Thoracic aorta (tissue), 2 donors: ENCODE measurements at regions not wholly inside any gene's neighbourhood (a gene's known extent, or its start where the extent isn't known, plus 50 kb on each side); places are given as distances from the start of the nearest gene placed in this dataset.

Source experiments
- ATAC-seq: fragments of 150-250 bp; one replicate; pipeline ENCODE4 v1.8.0; 2017; ENCODE audit warnings: low read depth; ENCODE audit not compliant: insufficient number of reproducible peaks, low FRiP score
- DNase-seq: peaks from one replicate; pipeline ENCODE4 v3.0.0-alpha.2; 2020; ENCODE audit warnings: low spot score
- H3K27ac ChIP-seq, 2 donors: fragments of 200-600 bp; sonication (generic); 1 replicate in 1 of 2; 2 replicates in 1 of 2; pipeline ENCODE4 v1.5.1; 2016; ENCODE audit warnings: mild to moderate bottlenecking in 2 of 2, moderate library complexity in 2 of 2
- H3K27me3 ChIP-seq: fragments of 200-600 bp; sonication (generic); replicated peaks from 2 replicates; pipeline ENCODE4 v1.6.0; 2016; ENCODE audit warnings: mild to moderate bottlenecking; ENCODE audit not compliant: insufficient read depth
- H3K36me3 ChIP-seq: fragments of 200-600 bp; sonication (generic); one replicate; pipeline ENCODE4 v1.5.1; 2016
- H3K4me1 ChIP-seq, 2 donors: fragments of 200-600 bp; sonication (generic); 1 replicate in 1 of 2; 2 replicates in 1 of 2; pipeline versions ENCODE4 v1.5.1 to v1.6.0; 2016; ENCODE audit warnings: low read depth in 2 of 2, mild to moderate bottlenecking in 1 of 2; ENCODE audit not compliant: control insufficient read depth in 1 of 2
- H3K4me3 ChIP-seq: fragments of 200-600 bp; sonication (generic); 2 replicates; pipeline ENCODE4 v1.5.1; 2016; ENCODE audit warnings: mild to moderate bottlenecking
- H3K9me3 ChIP-seq: fragments of 200-600 bp; sonication (generic); 2 replicates; pipeline ENCODE4 v1.5.1; 2016
- TF ChIP-seq, protein P1 (sequence below): fragments of 200-600 bp; sonication (generic); IDR thresholded peaks from one replicate; pipeline ENCODE4 v1.5.1; 2019; ENCODE audit warnings: antibody characterized with exemption

GRCh38 chr9:82331079-82331478 lies 342.5 kb downstream of the SPATA31D1 start:
- TF ChIP-seq, protein P1, sequence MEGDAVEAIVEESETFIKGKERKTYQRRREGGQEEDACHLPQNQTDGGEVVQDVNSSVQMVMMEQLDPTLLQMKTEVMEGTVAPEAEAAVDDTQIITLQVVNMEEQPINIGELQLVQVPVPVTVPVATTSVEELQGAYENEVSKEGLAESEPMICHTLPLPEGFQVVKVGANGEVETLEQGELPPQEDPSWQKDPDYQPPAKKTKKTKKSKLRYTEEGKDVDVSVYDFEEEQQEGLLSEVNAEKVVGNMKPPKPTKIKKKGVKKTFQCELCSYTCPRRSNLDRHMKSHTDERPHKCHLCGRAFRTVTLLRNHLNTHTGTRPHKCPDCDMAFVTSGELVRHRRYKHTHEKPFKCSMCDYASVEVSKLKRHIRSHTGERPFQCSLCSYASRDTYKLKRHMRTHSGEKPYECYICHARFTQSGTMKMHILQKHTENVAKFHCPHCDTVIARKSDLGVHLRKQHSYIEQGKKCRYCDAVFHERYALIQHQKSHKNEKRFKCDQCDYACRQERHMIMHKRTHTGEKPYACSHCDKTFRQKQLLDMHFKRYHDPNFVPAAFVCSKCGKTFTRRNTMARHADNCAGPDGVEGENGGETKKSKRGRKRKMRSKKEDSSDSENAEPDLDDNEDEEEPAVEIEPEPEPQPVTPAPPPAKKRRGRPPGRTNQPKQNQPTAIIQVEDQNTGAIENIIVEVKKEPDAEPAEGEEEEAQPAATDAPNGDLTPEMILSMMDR = no peak
- Histone ChIP-seq H3K27ac (no peak overlapping the region), H3K4me1 (no peaks in the 10 kb centered on the region), H3K4me3 (no peak overlapping the region), H3K36me3 (no peaks in the 10 kb centered on the region), H3K9me3 (no peaks in the 10 kb centered on the region), H3K27me3 (no peaks in the 10 kb centered on the region)
- ATAC-seq (no peak), DNase-seq (no peak)

GRCh38 chr9:82332018-82332773 lies 343.6 kb downstream of the SPATA31D1 start:
- H3K4me3 ChIP-seq = no peak overlapping the region
- H3K27me3 ChIP-seq = no peaks in the 10 kb centered on the region
- H3K9me3 ChIP-seq = no peaks in the 10 kb centered on the region
- H3K27ac ChIP-seq = no peak overlapping the region
- no peaks in the 10 kb centered on the region for H3K36me3 ChIP-seq
- DNase-seq = no peak
- ATAC-seq = no peak
- no peaks in the 10 kb centered on the region for H3K4me1 ChIP-seq
- TF ChIP-seq, protein P1 = no peak

GRCh38 chr9:82332774-82333152 lies 344.2 kb downstream of the SPATA31D1 start:
- no peaks in the 10 kb centered on the region for H3K36me3 ChIP-seq
- TF ChIP-seq, protein P1 = no peak
- DNase-seq (no peak), ATAC-seq (no peak)
- H3K4me3 ChIP-seq = no peak overlapping the region
- H3K27me3 ChIP-seq = no peaks in the 10 kb centered on the region
- H3K9me3 ChIP-seq = no peaks in the 10 kb centered on the region
- H3K27ac ChIP-seq = no peak overlapping the region
- no peaks in the 10 kb centered on the region for H3K4me1 ChIP-seq

DNA sequence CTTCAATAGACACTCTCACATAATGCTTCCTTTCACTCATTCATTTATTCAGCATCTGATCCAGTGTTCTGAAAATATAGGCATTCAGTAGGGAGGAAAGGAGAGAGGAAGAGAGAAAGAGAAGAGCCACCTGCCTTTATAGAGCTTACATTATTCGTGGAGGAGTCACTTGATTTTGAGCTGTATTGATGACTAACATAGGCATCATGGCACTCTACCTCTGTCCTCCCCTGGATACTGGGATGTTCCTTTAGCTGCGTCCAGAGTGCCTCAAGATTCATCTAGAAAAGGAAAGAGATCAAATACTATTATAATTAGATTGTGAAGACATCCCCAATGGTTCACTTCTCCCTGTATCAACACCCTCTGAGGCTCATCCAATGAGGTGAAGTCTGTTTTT lies 345.1 kb downstream of the SPATA31D1 start:
- no peak overlapping the region for H3K27ac ChIP-seq
- no peaks in the 10 kb centered on the region for H3K36me3 ChIP-seq
- no peaks in the 10 kb centered on the region for H3K9me3 ChIP-seq
- H3K4me1 ChIP-seq = no peaks in the 10 kb centered on the region
- ATAC-seq = no peak
- H3K27me3 ChIP-seq = no peaks in the 10 kb centered on the region
- DNase-seq = no peak
- TF ChIP-seq, protein P1 = no peak
- H3K4me3 ChIP-seq = no peak overlapping the region

- Histone ChIP-seq H3K36me3 (no peaks in the 10 kb centered on the region), H3K27me3 (no peaks in the 10 kb centered on the region), H3K4me3 (no peak overlapping the region), H3K27ac (no peak overlapping the region), H3K9me3 (no peaks in the 10 kb centered on the region), H3K4me1 (no peaks in the 10 kb centered on the region)
- ATAC-seq = no peak
- TF ChIP-seq, protein P1 = no peak
- DNase-seq = no peak
These were observed 345.7 kb downstream of the SPATA31D1 start for GRCh38 chr9:82334286-82334685.
